ENCODE measurements at regions not wholly inside any gene's neighbourhood (a gene's known extent, or its start where the extent isn't known, plus 50 kb on each side); places are given as distances from the start of the nearest gene placed in this dataset.
"Not testable (repeated sequence)": the region's sequence is repeated elsewhere in the genome, so short reads cannot be mapped to it uniquely, and the experiment has no call there.

DNA sequence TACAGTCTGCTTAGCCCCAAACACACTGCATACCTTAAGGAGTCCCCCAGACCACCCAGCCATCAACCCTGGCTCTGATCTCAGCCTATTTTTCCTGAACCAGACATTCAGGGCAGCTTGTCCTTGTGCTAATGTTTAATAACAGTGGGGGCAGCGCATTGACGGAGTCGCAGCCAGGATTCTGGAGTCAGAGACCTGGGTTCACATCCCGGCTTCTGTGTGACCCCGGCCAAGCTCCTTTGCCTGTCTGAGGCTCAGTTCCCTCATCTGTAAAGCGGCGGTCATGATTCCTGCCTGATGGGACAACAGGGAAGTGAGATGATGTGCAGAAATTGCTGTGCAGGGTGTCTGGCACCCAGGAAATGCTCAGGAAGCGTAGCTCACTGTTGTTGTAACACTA lies 63.1 kb downstream of the MATN1 start:
- no peak for DNase-seq

- no peak for DNase-seq
These were observed 63.7 kb downstream of the MATN1 start for GRCh38 chr1:30659702-30660101.

GRCh38 chr1:30658375-30658774 lies 65.0 kb downstream of the MATN1 start:
- not testable (repeated sequence) for DNase-seq

GRCh38 chr1:30658014-30658336 lies 65.4 kb downstream of the MATN1 start:
- no peak for DNase-seq

GRCh38 chr1:30657131-30658013 lies 66.0 kb downstream of the MATN1 start:
- peak; percentile 45 for DNase-seq

- no peak for DNase-seq
These were observed 67.0 kb downstream of the MATN1 start for GRCh38 chr1:30656171-30656940.

- no peak for DNase-seq
These were observed 67.7 kb downstream of the MATN1 start for GRCh38 chr1:30655672-30656071.

- no peak for DNase-seq
These were observed 69.2 kb downstream of the MATN1 start for GRCh38 chr1:30654188-30654587.

DNA sequence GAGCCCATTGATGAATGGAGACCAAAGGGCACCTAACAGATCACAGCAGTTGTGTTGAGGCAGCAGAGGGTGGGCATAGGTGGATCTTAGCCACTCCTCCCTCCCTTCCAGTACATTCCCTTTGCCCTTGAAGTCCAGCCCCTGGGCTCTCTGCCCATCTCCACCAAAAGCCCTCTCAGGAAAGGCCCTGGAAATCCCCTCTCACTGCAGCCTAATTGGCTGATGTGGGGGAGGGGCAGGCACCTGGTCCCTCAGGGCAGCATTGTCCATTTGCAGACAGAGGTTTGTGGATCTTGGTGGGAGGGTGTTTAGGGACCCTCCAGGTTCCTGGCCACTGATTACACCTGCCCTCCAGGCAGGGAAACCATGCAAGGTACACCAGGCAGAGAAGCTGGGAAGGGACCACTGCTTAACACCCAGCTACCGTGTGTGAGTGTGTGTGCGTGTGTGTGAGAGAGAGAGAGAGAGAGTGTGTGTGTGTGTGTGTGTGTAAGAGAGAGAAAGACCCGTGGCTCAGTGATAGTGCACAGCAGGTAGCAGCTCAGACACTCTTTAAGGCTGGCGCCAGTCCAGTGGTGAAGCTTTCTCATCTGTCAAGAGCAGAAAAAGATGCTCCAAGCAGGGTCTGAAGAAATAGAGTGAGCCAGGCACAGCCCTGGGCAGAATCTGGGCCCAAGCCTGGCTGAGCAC lies 71.1 kb downstream of the MATN1 start:
- no peak for DNase-seq

GRCh38 chr1:30651395-30651794 lies 72.0 kb downstream of the MATN1 start:
- not testable (repeated sequence) for DNase-seq

DNA sequence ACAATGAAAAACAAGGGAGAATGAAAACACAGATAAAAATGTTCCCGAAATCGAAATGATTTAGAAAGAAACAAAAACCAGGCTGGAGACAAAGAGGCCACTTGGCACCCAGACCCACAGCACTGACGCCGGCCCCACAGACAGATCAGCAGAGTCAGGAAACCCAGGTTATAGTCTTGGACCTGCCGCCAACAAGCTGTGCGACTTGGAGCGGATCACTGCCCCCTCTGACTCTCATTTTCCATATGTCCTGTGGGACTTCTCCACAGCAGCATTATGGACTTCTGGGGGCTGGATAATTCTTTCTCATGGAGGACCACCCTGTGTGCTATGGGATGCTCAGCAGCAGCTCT lies 72.4 kb downstream of the MATN1 start:
- DNase-seq, result no peak

DNA sequence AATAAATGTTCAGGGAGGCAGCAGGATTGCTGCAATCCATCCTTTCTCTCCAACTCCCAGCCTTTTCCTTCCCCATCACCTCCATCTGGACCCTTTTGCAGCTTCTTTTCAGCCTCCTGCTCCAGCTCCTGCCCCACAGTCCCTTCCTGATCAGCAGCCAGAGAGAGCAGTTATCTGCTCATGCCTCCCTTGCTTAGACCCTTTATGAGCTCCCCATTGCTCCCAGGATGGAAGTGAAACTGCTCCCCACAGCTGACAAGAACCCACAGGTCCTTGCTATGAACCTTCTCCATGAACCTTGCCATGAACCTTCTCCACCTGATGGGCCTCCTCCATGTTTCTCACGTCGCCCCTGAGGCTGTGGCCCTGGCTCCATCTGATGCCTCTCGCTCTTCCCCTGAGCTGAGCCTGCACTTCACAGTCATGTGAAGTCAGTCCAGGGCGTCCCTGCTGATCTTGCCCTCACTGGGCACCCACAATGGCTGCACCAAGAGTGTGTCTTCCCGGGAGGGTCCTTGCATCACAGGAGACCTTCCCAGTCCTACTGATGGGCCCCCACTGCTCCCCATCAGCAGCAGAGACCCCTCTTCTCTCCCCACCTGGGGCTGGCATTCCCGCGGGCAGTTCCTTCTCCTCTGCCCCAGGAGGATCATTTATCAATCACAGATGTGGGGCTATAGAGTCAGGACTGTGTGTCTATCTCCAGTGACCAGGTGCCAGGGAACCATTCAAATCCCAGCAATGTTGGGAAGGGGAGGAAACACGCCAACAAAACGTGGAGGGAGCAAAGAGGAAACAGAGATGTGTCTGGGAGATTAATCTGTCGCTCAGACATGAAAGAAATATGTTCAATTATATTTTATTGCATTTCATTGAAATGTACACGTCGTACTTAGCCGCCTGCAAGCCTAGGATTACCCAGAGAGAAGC lies 73.1 kb downstream of the MATN1 start:
- peak; percentile 40 for DNase-seq

GRCh38 chr1:30649321-30649991 lies 73.9 kb downstream of the MATN1 start:
- DNase-seq, result peak; percentile 69

- DNase-seq, result no peak
These were observed 74.9 kb downstream of the MATN1 start for GRCh38 chr1:30648408-30649000.

- DNase-seq, result no peak
These were observed 77.6 kb downstream of the MATN1 start for GRCh38 chr1:30645807-30646206.

- DNase-seq, result no peak
These were observed 80.8 kb downstream of the MATN1 start for GRCh38 chr1:30642391-30643120.

DNA sequence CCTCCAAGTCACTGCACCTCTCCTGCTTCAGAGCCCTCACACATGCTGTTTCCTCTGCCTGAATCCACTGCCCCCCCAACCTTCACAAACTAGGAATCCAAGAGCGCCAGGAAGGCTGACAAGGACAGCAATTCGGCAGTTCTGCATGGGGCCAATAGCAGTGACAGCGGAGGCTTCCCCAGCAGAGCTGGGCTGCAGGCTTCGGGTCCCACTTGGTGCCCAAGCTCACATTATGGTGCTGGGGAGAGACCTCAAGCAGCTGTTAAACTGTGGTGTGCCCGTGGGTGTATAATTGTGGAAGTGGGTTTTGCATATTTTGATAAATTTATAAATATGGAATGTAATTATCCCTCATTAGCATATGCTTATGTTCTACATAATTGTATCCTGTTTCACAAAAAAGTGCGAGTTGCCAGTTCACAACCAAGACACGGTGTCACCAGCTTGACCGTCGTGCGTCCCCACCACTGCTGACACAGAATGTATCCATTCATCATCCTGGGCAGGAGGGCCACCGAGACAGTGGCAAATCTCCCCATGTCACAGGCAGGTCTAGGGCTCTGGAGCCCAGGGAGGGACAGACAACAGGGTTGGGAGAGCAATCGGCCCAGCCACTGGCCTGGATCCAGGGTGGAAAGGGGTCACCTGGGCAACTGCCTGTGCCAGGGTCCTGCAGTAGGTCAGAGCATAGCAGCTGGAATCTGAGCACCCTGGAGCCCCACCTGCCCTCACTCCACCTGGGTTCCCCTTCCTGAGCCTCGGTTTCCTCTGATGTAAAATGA lies 81.6 kb downstream of the MATN1 start:
- DNase-seq, result no peak

- DNase-seq, result no peak
These were observed 83.4 kb downstream of the MATN1 start for GRCh38 chr1:30639881-30640452.

GRCh38 chr1:30638811-30639210 lies 84.6 kb downstream of the MATN1 start:
- DNase-seq, result no peak

GRCh38 chr1:30638086-30638485 lies 85.3 kb downstream of the MATN1 start:
- no peak for DNase-seq

All from DMS153 (cell line).